Hematopoietic multipotent progenitor cell (in vitro differentiated cells): ENCODE measurements at regions not wholly inside any gene's neighbourhood (a gene's known extent, or its start where the extent isn't known, plus 50 kb on each side); places are given as distances from the start of the nearest gene placed in this dataset.

Source experiments
- DNase-seq, 3 donors: peaks; one replicate each; pipeline ENCODE4 v3.0.0-alpha.2; 2011 to 2015; ENCODE audit warnings: low read depth in 2 of 3, low spot score in 2 of 3

DNA sequence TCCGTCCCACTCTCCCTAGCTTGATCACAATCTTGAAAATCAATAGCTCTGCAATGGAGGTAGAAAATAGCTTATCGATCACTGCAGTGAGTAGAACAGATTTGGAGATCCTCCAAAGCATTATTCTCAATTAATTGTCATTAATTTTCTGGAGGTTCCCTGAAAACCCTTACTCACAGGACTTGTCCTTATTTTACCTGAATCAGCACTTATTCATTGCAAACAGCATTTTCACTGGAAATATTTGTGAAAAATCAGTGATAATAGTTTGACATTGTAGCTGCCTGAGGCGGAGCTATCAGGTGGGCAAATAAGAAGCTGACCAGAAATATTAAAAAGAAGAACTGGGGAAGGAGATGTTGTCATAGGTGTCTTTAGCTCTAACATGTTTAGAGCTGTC is 294.6 kb upstream of the ZSWIM2 start:
- no peak for DNase-seq

DNA sequence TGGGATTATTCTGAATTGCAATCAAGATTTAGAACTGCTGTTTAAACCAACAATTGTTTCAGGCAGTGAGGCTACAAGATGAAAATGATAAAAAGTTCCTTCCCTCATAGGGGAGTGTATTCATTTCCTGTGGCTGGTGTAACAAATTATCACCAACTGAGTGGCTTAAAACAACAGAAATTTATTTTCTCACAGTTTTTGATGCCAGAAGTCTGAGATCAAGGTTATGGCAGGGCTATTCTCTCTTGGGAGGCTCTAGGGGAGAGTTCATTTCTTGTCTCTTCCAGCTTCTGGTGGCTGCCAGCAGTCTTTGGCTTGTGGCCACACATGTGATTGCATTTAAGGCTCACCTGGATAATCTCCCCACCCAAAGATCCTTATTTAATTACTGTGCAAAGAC is 290.5 kb upstream of the ZSWIM2 start:
- no peak for DNase-seq

DNA sequence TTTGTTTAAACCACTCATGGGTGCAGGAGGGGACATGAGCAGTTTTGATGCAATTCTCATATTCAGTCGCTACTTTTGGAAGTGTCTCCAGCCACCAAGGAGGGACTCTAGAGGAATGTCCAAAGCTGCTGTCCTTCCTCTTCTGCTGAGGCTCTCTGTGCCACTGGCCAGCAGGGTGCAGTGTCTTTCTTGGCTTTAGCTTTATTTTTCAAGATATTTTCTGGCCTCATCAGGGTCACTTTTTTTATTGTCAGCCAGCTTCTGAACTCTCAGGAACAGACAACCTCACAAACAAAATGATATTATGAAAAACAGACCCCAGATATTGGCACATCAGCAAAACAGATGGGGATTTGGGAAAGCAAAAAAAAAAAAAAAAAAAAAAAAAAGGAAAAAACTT is 289.3 kb upstream of the ZSWIM2 start:
- peak in 2 of 3 donors; percentile 36 to 60 for DNase-seq

DNA sequence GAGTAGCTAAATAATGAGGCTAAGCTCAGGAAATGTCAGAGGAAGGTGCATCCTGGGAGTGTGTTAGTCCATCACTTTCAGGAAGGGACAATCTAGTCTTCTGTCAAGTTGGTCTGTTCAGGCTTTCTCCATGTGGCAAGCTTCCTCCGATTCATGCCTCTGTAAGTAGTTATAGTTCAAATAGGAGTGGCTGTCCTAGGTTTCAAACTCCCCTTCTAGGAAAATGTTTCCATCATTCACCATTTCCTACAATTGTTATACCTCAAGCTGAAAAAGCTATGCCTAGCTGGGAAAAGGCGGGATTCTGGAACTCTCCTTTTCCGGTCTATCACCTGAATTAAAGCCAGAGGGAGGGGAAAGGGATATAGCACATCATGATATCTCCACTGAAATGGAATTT is 287.7 kb upstream of the ZSWIM2 start:
- no peak for DNase-seq

DNA sequence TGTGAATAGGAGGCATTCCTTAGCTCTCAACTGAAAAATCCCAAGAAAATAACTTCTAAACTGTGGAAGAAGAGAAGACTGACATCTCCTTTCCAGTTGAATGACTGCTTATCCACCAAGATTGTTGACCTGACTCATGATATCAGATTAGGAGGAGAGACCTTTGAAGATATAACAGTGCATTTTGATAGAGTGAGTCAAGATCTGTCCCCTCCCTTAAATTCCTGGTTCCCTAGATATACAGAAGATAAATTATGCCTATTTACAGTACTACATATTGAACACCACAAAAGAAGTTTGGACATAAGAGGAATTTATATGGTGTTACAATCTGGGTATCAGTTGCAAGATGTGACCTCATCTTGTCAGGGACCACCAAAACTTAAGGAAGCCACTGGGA is 285.3 kb upstream of the ZSWIM2 start:
- no peak for DNase-seq

DNA sequence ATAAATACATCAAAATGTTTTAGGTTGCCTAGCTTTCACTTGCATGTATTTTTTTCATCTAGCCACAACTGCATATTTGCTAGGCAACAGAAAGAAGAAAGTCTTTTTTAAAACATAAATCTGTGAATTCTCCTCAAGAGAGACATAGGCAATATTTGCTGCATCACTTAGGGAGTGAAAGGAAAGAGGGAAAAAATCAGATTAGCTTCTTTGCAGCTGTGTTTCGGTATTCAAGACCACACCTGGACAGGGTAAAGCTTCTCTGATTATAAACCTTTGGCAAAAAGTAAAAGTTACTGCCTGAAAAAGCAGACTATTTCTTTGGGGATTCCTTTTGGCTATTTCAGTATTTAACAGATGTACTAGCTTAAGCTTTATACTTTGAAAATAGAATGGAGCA is 280.9 kb upstream of the ZSWIM2 start:
- no peak for DNase-seq

DNA sequence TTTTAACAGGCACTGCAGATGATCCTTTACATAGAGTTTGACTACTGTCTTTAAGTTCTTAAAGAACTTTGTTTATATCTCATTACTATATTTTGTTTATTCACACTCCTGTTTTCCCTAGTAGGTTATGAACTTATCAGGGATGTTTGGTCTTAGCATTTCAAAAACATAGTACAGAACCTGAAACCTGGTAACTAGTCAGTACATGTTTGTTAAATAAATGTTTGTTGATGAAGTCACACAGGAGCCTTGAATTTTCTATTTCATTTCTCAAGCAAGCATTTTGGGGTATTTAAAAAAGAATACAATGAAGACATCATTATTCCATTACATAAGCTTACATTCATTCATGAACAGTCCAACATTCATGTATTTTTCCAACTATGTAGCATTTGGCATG is 280.3 kb upstream of the ZSWIM2 start:
- no peak for DNase-seq

DNA sequence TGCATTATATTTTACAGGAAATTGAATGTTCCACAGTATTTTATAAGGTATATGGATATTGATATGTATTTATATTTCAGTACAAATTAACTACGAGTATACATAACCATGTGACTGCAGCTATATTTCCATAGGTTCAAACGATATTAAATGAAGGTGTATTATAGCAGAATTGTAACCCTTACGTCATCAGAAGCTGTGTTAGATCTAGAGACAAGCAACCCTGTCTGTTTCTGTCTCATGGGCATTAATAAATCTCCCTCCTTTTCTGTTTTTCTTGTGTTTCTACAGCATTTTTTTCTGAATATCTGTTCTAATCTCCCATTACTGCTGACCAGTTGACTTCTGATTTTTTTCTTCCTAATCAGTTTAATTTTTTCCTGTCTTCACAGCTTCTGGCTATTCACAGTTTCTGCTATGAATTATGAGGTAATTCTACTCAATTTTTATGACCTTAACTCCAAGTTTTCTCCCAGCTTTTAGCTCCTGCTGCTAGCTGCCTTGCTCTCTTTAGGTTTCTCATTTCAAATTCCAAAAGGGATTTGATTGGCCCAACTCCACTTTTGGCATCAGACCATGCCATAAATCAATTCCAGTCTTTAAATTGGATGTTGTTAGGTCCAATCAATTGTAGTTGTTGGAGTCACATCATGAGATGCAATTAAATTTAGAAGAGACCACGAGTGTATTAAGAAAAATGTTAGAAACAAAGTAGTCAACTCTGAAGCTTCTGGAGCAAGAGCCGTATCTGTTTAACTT is 277.5 kb upstream of the ZSWIM2 start:
- no peak for DNase-seq

DNA sequence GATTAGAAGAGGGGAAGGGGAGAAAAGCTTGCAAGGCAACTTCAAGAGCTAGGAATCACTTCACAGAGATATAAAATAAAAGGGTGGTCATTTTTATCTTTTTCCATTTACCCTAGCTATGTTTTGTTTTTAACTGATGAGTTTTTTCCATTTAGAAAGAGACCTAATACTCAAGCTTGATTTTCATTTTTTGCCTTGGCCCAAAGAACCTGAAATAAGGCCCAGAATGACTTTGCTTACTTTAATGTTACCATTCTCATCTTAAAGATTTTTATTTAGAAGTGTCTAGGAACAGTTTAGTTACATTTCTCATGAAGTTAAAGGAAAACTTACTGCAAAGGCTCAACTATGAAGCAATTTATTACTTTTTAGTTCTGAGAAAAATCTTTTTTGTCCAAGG is 276.3 kb upstream of the ZSWIM2 start:
- DNase-seq: no peak

DNA sequence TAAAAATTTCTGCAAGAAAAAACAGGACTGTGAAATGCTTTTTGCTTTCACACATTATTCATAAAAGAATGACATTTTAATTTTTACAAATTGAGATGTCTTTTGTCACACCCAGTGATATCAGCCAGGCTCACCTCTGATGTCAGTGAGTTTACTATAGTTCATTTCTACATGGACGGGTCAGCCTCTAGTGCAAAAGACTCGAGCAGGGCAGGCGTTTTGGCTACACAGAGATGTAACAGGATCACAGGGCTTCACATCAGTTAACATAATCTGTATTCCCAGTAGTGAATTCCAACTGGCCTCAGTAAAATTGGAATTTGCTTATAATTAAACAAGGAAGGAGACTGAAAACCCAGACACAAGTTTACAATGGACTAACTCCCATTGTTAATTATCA is 275.6 kb upstream of the ZSWIM2 start:
- DNase-seq: no peak

DNA sequence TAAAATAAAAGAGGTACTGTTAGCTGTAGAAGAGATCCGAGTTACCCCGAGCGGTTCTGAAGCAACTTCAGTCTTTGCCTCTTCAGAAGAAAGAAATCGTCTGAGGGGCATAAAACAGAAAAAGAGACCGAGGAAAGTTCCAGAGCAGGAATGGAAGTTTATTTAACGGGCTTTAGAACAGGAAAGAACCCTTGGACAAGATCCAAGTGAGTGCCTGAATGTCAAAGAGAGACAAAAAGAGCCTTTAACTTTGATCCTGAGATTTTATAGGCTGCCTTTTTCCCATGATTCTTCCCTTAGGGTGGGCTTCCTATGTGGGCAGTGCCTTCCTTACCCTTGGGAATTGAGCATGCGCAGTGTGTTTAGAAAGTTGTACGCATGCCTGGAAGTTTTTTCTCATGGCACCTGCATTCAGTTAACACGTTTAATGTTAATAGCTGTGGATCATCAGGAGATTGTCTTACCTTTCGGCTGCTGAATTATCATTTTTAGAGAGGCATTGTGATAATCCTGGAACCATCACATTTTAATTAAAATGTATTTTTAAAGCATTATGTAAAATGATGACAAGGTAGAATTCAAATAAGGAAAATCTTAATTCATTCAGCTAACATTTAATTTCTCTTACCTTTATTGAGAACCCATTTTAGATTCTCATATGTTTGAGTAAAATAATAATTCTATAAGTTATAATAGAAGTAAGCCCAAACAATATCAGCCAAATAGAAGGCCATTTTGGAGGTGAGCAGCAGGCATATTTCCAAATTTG is 269.5 kb upstream of the ZSWIM2 start:
- DNase-seq: no peak

DNA sequence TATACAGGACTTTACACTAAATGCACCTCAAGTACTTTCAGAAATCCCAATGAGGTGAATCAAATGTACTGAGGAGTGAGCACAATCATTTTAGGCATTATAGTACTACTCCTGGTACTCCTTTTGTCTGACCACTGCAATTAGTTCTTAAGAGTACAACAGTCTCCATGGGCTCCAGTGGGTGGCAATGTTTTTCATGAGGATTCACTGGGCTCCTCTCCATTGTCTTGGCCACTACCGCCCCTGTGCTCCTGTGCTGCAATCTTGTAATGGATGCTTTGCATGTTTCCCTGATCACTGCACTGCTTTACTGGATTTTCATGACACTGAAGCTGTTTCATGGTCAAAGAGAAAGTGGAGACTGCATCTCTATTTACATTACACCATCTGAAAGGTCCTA is 268.5 kb upstream of the ZSWIM2 start:
- no peak for DNase-seq

DNA sequence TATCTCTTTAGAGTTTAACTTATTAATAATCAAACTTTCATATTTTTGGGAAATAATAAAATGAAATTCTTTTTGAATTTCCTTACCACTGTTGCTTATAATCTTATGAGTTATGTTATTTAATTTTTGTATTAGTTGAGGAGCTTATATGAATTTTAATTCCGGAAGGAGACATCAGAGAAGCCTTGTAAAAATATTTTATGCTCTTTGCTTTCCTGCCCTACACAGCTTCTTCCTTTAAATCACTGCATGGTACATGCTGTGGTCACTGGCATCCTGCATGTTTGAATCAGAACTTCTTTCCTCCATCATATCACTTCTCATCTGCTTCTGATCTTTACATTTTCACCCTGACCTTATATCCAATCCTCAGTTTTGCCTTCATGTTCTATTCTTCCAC is 266.7 kb upstream of the ZSWIM2 start:
- no peak for DNase-seq

DNA sequence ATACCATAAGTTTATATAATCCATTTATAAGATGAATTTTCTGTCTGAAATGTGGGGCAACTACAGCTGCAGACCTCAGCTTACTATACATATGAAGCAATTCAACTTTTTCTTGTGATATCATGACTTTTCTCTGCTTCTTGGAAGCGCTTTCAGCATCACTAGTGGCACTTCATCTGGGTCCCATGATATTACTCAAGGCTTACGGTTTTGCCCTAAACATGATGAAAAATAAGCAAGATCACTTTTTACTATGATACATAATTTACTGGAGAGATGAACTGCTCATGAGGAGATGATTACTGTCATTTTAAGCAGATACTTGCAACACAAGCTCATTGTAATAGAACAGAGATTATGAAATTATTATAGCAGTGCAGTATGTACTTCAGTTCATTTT is 258.0 kb upstream of the ZSWIM2 start:
- DNase-seq: no peak

DNA sequence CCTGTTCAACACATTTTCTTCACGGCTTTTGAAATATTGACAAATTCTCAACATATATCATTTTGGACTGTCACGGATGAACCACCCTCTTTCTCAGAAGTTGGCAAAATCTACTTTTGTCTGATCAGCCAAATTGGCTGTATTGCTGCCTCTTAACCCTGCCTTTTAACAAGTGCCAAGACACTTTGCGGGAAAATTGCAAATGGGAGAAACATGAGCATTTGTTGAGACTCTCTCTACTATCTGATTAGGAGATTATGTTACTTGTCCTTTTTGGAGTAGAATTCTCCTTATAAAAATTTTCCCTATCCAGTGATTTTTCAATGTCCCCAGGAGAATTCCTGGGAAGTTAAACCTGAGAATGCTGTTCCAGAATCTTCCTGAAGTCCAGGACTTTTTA is 256.2 kb upstream of the ZSWIM2 start:
- DNase-seq: no peak

DNA sequence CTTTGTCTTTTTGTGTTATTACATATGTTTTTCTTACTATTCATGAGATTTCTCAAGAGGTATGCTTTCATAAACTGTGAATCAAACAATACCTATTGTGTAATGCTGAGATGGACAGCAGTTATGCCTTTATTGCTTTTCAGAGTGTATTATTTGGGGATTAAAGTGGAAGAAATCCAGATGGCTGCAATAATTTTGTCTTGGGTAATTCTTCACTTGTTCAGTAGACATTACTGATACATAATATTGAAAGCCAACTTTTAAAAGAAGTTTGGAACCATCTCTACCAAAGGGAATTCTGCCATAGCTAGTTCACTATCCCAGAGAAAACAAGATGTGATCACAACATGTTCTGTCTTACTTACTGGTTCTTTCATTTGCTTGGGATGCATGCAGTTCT is 253.4 kb upstream of the ZSWIM2 start:
- DNase-seq: no peak

DNA sequence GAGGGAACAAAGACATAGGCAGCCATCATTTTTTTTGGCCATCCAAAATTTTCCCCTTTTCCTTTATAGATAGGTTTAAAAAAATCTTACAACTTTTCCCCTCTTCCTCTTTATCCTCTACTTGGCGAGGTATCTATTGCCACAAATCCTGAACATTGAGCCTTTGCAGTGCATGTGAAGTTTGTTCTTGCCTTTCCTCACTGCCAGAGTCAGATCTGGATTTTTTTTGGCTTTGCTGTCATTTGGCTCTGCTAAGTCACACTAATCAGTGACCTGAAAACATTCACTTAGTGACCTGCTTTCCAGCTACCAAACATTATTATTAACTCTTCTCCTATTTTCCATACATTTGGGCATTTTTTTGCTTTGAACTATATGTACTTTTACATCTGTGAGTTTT is 249.2 kb upstream of the ZSWIM2 start:
- no peak for DNase-seq

DNA sequence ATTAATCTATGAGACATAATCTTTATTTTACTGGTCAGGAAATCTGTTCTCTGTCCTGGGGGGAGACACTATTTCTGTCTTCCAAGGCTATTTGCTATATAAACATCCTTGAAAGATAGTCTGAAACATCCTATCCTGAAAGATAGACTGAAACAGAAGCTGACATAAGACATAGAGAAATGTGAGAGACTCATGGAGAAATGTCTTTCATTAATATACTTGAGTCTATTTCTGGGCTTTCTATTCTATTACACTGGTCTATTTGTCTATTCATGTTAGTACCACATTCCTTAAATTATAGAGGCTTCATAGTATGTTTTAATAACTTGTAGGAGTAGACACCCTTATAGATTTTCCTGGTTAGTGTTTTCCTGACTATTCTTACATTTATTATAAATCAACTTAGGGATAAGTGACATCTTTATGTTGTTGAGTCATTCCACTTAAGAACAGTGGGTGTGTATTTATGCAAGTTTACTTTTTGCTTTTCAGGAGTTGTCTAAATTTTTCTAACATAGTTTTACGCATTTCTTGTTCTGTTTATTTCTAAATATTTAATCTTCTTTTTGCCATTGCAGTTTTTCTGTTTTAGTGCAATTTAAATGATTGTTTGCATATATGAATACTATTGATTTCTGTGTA is 244.9 kb upstream of the ZSWIM2 start:
- DNase-seq: no peak

DNA sequence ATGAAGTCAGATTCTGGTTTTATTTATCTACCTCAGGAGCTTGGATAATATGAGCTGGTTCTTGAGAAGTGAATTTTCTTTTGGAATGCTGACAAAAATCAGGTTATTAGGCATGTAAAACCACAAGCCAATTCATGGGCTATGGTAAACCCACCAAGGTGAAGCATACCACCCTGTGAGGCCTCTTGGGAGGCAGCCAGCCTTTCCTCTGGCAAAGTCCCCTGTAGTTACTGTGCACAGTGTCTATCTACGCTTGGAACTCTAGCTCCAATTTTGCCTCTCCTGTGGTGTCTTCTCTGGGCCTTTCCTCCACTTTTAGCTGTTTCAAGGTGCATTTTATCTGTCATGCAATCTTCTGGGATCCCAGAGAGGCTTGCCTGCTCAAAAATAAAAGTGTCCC is 242.7 kb upstream of the ZSWIM2 start:
- no peak for DNase-seq

DNA sequence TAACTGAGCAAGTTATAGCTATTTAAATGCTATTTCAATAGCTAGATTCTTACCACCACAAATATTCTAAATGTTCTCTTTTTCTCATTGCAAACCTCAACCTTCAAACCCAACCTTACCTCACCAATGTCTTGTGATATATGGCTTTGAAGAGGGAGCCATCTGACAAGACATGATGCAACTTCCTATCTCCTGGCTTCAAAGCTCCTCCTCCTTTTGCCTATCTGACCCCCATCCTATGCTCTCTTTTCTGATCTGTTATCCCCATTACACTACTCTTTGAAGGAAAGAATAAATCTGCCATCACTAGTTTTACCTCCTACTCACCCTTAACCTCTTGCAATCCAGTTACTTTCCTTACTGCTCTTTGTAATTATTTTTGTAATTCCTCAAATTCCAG is 235.6 kb upstream of the ZSWIM2 start:
- DNase-seq: no peak

DNA sequence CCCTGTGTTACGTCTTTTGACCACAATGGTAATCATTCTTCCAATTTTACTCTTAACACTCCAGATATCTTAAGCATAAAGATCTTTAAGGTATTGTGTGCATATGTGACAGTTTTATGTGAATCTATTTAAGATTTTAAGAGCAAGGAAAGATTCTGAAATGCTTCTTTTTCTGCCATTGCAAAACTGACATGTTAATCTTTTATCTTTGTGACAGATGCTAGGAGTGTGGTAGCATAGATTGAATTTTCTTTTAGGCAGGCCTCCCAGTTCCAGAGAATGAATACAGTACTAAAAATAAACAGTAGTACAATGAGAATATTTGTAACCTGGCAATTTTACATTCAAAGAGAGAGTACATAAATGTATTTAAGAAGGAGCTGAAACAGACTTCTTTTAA is 232.5 kb upstream of the ZSWIM2 start:
- no peak for DNase-seq

DNA sequence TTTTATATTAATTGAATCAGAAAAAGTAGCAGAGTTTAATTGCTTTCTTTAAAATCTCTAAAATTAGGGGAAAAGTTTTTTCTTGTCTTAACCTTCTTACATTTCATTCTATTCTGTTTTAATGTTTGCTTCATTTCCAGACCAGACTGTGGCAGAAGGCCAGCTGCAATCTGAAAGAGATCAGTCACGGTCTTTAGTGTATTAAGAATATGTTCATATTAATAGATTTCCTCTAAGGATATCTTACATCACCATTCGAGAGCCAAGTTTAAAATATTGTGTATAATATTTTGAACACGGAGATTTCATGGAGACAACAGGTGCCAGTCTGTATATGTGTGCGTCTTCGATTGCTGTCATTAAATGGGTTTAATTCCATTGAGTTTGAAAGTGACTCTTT is 230.9 kb upstream of the ZSWIM2 start:
- no peak for DNase-seq
